GM19043 (cell line): ENCODE measurements at regions not wholly inside any gene's neighbourhood (a gene's known extent, or its start where the extent isn't known, plus 50 kb on each side); places are given as distances from the start of the nearest gene placed in this dataset.

Source experiments
- ATAC-seq: cut with Tn5 transposase; IDR thresholded peaks from one replicate; pipeline ENCODE4 v1.9.1; 2021; ENCODE audit warnings: low read depth; ENCODE audit not compliant: unreplicated experiment

- ATAC-seq: no peak
These were observed 108.4 kb downstream of the RFLNA start for GRCh38 chr12:124403273-124403672.

- no peak for ATAC-seq
These were observed 107.6 kb downstream of the RFLNA start for GRCh38 chr12:124402248-124403066.

- no peak for ATAC-seq
These were observed 106.9 kb downstream of the RFLNA start for GRCh38 chr12:124401704-124402221.

- ATAC-seq: no peak
These were observed 105.2 kb downstream of the RFLNA start for GRCh38 chr12:124400124-124400523.

GRCh38 chr12:124399622-124400021 is 104.7 kb downstream of the RFLNA start:
- ATAC-seq: no peak

GRCh38 chr12:124398578-124399227 is 103.8 kb downstream of the RFLNA start:
- ATAC-seq: no peak

GRCh38 chr12:124397807-124398577 is 103.1 kb downstream of the RFLNA start:
- ATAC-seq: no peak

GRCh38 chr12:124397399-124397679 is 102.4 kb downstream of the RFLNA start:
- no peak for ATAC-seq

GRCh38 chr12:124396544-124397398 is 101.9 kb downstream of the RFLNA start:
- ATAC-seq: no peak

GRCh38 chr12:124395986-124396385 is 101.1 kb downstream of the RFLNA start:
- ATAC-seq: no peak

GRCh38 chr12:124395284-124395752 is 100.4 kb downstream of the RFLNA start:
- ATAC-seq: no peak

GRCh38 chr12:124394462-124395128 is 99.7 kb downstream of the RFLNA start:
- no peak for ATAC-seq

- ATAC-seq: no peak
These were observed 98.9 kb downstream of the RFLNA start for GRCh38 chr12:124393831-124394230.

GRCh38 chr12:124393414-124393790 is 98.5 kb downstream of the RFLNA start:
- ATAC-seq: no peak

GRCh38 chr12:124392667-124393413 is 97.9 kb downstream of the RFLNA start:
- no peak for ATAC-seq

- no peak for ATAC-seq
These were observed 97.4 kb downstream of the RFLNA start for GRCh38 chr12:124392271-124392666.

GRCh38 chr12:124391340-124392261 is 96.7 kb downstream of the RFLNA start:
- peak; percentile 58 for ATAC-seq
